ENCODE measurements at regions not wholly inside any gene's neighbourhood (a gene's known extent, or its start where the extent isn't known, plus 50 kb on each side); places are given as distances from the start of the nearest gene placed in this dataset.
"Not testable (repeated sequence)": the region's sequence is repeated elsewhere in the genome, so short reads cannot be mapped to it uniquely, and the experiment has no call there.

GRCh38 chr15:22201993-22202659 is 121.8 kb downstream of the OR4M2 start:
- not testable (repeated sequence) for DNase-seq

DNA sequence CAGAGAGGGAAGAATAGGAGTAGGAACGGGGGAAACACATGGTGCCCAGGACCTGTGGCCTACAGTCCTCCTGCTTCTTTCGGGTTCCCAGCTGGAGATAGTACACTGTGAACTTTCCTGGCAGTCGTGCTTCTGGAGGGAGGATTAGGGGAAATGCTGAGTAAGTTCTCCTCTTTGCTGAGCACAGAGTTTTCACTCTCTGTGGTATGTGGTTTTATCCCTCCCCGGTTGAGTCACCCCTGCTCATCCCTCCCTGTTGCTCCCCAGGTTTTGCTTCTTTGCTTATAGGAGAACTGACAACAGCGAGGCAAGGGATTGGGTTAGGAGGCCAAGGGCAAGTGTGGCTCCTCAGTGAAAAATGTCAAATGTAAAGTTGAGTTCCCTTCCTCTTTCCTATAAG is 122.9 kb downstream of the OR4M2 start:
- not testable (repeated sequence) for DNase-seq

DNA sequence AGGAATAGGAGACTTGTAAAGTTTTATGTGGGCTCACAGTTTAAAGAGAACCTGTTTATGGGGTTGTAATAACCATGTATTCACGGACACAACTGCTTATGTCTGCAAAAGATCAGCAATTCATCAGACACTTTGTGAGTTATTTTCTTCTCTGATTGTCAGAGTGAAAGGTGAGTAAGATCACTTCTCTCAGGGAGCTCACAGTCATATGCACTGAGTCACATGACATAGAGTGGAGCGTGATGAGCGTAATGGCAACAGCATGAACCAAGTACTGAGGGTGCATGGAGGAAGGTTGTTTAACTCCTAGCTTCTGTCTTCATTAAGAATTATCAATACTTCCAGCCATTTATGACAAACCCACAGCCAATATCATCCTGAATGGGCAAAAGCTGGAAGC is 128.8 kb downstream of the OR4M2 start:
- DNase-seq = not testable (repeated sequence)

GRCh38 chr15:22222596-22222995 is 142.3 kb downstream of the OR4M2 start:
- not testable (repeated sequence) for DNase-seq

- no peak for DNase-seq
Measured at GRCh38 chr15:22224241-22224671, 143.9 kb downstream of the OR4M2 start.

DNA sequence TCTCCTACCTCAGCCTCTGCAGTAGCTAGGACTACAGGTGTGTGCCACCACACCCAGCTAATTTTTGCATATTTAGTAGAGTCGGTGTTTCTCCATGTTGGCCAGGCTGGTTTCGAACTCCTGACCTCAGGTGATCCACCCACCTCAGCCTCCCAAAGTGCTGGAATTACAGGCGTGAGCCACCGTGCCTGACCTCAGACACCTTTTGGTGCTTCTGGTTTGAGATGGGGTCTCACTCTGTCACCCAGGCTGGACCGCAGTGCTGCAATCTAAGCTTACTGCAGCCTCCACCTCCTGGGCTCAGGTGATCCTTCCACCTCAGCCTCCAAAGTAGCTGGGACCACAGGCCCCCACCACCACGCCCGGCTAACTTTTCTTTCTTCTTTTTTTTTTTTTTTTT is 144.6 kb downstream of the OR4M2 start:
- DNase-seq = not testable (repeated sequence)

DNA sequence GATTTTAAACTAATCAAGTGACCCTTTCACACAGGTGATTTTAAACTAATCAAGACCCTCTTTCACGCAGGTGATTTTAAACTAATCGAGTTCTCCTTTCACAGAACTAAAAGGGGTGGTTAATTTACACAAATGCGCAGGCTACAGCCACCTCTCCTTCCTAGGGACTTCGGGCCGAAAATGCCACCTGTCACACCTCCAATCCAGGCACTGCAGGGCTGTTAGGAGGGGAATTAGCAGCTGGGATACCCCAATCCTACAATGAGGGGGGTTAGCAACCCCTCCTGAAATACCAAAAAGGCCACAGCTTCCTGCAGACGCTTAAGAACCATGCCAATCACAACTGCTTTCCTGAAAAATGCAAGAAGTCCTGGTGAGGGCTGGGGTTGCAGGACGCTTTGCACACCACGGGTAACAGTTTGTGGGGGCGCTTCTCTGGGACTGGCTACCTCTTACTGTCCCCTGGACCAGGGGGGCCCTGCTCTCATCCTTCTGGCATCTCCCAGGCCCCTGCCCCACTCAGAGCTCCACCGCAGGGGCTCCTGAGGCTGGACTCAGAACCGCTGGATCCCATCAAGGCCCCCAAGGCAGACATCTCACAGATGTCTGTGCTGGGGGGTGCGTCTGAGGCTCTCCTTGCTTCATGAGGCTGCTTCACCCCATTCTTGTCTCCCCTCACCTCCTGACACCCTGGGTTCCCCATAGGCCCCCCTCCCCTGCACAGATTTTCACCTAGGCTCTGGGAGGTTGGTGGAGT is 145.9 kb downstream of the OR4M2 start:
- no peak for DNase-seq

DNA sequence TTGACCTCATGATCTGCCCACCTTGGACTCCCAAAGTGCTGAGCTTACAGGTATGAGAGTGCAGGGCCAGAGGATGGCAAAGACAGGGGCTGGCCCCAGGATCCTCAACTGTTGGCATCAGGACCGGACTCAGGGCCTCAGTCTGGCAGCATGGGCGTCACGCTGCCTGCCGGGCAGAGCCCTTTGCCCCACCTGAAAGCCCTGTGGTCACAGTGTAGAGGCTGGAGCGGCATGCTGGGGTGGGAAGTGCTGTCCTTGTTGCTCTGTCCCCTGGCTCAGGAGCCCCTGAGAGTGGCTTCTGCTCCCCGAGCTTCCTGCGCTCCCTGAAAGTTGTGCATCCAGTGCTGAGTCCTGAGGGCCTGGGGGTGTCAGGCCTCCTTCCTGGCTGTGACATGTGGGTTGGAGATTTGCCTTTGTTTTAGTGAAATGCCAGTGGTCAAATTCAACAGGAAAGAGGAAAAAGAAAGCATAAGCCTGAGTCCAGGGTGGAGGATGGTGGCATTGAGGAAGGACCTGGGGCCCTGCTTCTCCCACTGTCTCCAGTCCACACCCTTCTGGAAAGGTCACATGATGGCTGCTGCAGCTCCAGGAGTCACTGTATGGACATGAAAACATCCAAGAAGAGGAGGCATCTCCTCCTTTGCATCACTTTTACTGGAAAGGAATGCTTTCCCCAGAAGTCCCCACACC is 147.2 kb downstream of the OR4M2 start:
- DNase-seq = no peak

- DNase-seq = no peak
Measured at GRCh38 chr15:22228101-22228762, 147.9 kb downstream of the OR4M2 start.

- DNase-seq = peak; percentile 13
Measured at GRCh38 chr15:22229990-22230819, 149.9 kb downstream of the OR4M2 start.

- DNase-seq = no peak
Measured at GRCh38 chr15:22231603-22232002, 151.3 kb downstream of the OR4M2 start.

DNA sequence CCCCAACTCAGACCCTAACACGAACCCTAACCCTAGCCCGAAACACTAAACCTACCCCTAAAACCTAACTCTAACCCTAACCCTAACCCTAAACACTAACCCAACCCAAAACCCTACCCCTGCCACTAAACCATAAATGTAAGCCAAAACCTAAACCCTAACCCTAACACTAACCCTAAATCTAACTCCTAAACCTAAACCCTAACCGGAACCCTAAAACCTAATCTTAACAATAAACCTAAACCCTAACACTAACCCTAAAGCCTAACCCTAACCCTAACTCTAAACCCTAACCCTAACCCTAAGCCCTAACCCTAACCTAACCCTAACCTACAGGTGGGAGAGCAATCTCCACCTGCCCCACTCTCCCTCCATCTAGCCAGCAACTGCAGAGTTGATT is 152.3 kb downstream of the OR4M2 start:
- no peak for DNase-seq

DNA sequence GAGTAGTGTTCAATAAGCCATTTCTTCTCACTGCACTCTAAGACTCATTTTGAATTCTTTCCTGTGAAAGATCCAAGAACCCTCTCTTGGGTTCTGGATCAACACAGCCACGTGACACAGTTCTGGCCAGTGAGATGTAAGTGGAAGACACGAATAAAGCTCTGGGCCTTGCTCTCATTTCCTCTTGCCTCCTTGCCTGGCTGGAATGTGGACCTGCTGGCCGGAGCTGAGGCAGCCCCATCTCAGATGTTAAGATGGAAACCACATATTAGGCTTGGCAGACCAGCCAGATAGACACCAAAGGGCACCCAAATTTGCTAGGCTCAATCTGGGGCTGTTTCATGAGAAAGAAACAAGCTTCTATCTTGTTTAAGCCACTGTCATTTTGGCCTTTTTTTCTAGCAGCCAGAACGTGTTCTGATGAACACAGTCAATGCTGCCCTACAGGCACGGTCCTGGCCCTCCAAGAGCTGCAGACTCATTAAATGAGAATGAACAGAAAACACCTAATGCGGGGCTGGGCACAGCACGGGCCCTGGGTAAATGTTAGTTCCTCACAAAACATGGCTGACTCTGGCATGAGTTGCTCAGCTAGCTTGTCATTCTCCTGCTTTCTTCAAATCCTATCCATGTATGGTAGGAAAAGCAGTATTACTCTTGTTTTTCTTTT is 155.1 kb downstream of the OR4M2 start:
- not testable (repeated sequence) for DNase-seq

DNA sequence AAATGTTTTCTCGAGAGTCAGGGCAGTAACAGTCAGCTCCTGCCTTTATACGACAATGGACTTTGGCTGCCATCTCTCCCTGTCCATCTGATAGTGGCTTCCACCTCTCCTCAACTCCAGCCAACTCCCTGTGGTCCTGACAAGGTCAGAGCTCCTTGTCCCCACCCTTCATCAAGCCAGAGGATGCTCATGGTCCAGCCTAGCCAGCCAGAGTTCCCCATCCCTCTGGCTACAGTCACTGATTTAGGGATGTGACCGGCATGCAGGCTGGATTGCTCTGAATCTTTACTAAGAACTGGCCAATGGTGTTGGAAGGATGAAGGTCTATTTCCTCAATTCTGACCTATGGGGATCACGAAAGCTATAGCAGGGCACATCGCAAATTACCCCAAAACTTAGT is 156.1 kb downstream of the OR4M2 start:
- no peak for DNase-seq

GRCh38 chr15:22237891-22238275 is 157.6 kb downstream of the OR4M2 start:
- no peak for DNase-seq

GRCh38 chr15:22238276-22238958 is 158.1 kb downstream of the OR4M2 start:
- DNase-seq = not testable (repeated sequence)

GRCh38 chr15:22238959-22239805 is 158.9 kb downstream of the OR4M2 start:
- not testable (repeated sequence) for DNase-seq

GRCh38 chr15:22239806-22240180 is 159.5 kb downstream of the OR4M2 start:
- DNase-seq = no peak

DNA sequence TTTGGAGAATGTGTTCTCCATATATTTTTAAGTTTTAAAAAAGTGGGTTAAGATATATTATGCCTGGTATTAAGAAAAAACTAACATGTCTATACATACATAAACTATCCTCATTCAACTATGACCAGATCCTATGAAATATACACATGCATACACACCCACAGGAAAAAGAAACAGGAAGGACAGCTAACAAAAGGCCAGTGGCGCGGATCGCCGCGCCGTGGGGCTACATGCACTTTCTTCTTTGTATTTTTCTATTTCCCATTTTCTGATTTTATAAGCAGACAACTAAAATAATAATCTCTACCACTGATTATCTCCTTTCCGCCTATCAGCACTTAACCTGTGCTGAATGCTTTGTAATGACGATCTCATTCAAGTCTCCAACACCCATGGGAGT is 160.1 kb downstream of the OR4M2 start:
- no peak for DNase-seq

DNA sequence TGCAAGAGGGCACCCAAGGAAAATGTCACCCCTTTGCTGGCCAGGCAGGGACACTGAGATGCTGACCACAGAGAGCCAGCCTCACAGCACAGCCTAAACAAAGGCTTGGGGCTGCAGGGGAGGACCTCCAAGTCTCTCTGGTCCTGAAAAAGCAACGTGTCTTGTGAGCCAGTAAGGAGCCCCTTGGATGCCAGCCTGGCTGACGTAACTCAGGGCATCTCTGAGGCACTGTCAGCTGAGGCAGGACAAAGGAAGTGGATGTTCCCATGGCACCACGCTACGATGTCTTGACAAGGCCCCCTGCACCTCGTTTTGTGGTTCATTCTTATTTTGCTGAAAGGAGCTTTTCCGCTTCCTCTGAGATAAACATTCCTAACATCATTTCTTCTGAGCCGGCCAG is 160.7 kb downstream of the OR4M2 start:
- no peak for DNase-seq

Measured in CD4-positive, alpha-beta T cell treated with Interleukin-15 for 1 hour (primary cell).